Neutrophil (primary cell): ENCODE measurements at regions not wholly inside any gene's neighbourhood (a gene's known extent, or its start where the extent isn't known, plus 50 kb on each side); places are given as distances from the start of the nearest gene placed in this dataset.
"Not testable (repeated sequence)": the region's sequence is repeated elsewhere in the genome, so short reads cannot be mapped to it uniquely, and the experiment has no call there.

Source experiments
- H3K27ac ChIP-seq: fragments of 200-600 bp; sonication (generic); 2 replicates; pipeline ENCODE4 v1.5.1; 2016; ENCODE audit warnings: mild to moderate bottlenecking, moderate library complexity
- H3K27me3 ChIP-seq: fragments of 200-600 bp; sonication (generic); 2 replicates; pipeline ENCODE4 v1.6.0; 2016; ENCODE audit warnings: mild to moderate bottlenecking
- H3K36me3 ChIP-seq: fragments of 200-600 bp; sonication (generic); 2 replicates; pipeline ENCODE4 v1.5.1; 2017
- H3K4me1 ChIP-seq, 2 experiments: fragments of 200-600 bp in 1 of 2; sonication (generic) in 1 of 2; 1 replicate in 1 of 2; 2 replicates in 1 of 2; pipeline versions ENCODE4 v1.5.1 to v1.6.1; 2013 to 2016; ENCODE audit warnings: low read depth in 1 of 2, low read length in 1 of 2, mild to moderate bottlenecking in 1 of 2, moderate library complexity in 1 of 2; ENCODE audit not compliant: control insufficient read depth in 1 of 2, insufficient read depth in 1 of 2
- H3K4me3 ChIP-seq, 2 experiments: fragments of 200-600 bp in 1 of 2; sonication (generic) in 1 of 2; 1 replicate in 1 of 2; 2 replicates in 1 of 2; pipeline ENCODE4 v1.5.1; 2013 to 2016; ENCODE audit warnings: low read depth in 1 of 2, low read length in 1 of 2, mild to moderate bottlenecking in 1 of 2, moderate library complexity in 1 of 2
- H3K9me3 ChIP-seq: fragments of 200-600 bp; sonication (generic); 2 replicates; pipeline ENCODE4 v1.5.1; 2016
- TF ChIP-seq, protein P1 (sequence below): fragments of 200-600 bp; sonication (generic); IDR thresholded peaks from 2 replicates; pipeline ENCODE4 v1.5.1; 2016; ENCODE audit warnings: antibody characterized with exemption

GRCh38 chr15:20340331-20340811, 201.2 kb downstream of the GOLGA6L6 start:
- no peaks in the 10 kb centered on the region for H3K4me1 ChIP-seq

DNA sequence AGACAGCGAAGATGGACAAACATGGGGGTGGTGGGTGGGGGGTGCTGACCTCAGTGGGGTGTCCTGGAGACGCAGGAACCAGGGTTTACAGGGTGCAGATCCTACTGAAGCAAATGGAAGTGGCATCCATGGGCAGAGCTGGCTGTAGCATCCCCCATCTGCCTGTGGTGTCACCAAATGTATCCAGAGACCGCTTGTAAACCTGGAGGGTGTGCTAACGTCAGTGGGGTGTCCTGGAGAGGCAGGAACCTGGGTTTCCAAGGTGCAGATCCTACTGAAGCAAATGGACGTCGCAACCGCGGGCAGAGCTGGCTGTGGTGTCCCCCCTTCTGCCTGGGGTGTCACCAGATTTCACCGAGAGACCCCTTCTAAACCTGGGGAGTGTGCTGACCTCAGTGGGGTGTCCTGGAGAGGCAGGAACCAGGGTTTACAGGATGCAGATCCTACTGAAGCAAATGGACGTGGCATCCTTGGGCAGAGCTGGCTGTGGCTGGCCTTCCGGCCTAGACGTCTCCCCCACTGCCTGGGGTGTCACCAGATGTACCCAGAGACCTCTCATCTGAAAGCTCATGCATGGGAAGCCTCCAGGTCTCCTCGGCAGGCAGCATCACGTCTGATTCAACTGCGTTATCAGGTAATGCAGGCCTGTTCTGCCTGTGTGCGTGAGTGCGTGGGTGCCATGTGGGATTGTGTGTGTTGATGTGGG, 202.4 kb downstream of the GOLGA6L6 start:
- H3K27me3 ChIP-seq, H3K4me3 ChIP-seq, H3K4me1 ChIP-seq, H3K36me3 ChIP-seq, H3K27ac ChIP-seq: not testable (repeated sequence)
- peaks cover 20% of the 10 kb centered on the region for H3K9me3 ChIP-seq

More at GRCh38 chr15:20340331-20340811, 201.2 kb downstream of the GOLGA6L6 start:
- no peaks in the 10 kb centered on the region for H3K27me3 ChIP-seq
- H3K9me3 ChIP-seq = peaks cover 20% of the 10 kb centered on the region
- no peaks in the 10 kb centered on the region for H3K36me3 ChIP-seq
- no peak overlapping the region for H3K27ac ChIP-seq
- no peak overlapping the region for H3K4me3 ChIP-seq
- TF ChIP-seq, protein P1, sequence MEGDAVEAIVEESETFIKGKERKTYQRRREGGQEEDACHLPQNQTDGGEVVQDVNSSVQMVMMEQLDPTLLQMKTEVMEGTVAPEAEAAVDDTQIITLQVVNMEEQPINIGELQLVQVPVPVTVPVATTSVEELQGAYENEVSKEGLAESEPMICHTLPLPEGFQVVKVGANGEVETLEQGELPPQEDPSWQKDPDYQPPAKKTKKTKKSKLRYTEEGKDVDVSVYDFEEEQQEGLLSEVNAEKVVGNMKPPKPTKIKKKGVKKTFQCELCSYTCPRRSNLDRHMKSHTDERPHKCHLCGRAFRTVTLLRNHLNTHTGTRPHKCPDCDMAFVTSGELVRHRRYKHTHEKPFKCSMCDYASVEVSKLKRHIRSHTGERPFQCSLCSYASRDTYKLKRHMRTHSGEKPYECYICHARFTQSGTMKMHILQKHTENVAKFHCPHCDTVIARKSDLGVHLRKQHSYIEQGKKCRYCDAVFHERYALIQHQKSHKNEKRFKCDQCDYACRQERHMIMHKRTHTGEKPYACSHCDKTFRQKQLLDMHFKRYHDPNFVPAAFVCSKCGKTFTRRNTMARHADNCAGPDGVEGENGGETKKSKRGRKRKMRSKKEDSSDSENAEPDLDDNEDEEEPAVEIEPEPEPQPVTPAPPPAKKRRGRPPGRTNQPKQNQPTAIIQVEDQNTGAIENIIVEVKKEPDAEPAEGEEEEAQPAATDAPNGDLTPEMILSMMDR = peak; percentile 3

DNA sequence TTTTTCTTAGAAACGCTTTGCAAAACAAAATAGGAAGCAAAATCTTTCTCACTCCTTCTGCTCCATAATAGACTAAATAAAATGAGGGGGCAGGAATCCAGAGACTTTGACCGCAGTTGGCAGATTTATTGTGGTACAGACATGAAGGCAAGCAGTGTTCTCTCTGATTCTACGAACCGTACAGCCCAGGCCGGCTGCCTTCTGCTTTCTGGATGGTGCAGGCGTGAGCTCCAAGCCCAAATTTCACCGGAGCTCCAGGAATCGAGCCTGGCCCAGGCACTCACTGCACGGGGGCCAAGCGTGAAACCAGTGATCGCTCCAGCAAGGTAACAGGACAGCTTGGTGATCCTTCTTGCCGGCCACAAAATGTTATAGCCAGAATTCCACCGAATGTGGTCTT, 202.9 kb downstream of the GOLGA6L6 start:
- H3K4me3 ChIP-seq, H3K27me3 ChIP-seq, H3K36me3 ChIP-seq, H3K4me1 ChIP-seq, H3K27ac ChIP-seq: not testable (repeated sequence)
- H3K9me3 ChIP-seq = peaks cover 20% of the 10 kb centered on the region

DNA sequence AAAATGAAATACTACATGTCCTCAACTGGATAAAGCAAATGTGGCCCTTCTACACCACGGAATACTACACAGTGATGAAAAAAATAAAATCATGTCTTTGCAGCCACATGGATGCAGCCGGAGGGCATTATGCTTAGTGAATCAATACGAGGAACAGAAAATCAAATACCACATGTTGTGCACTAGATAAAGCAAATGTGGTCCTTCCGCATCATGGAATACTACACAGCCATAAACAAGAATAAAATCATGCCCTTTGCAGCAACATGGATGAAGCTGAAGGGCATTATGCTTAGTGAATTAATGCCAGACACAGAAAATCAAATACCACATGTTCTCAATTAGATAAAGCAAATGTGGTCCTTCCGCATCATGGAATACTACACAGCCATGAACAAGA, 204.4 kb downstream of the GOLGA6L6 start:
- not testable (repeated sequence) for H3K36me3 ChIP-seq, H3K4me1 ChIP-seq, H3K4me3 ChIP-seq, H3K27me3 ChIP-seq, H3K27ac ChIP-seq
- peaks cover 20% of the 10 kb centered on the region for H3K9me3 ChIP-seq

DNA sequence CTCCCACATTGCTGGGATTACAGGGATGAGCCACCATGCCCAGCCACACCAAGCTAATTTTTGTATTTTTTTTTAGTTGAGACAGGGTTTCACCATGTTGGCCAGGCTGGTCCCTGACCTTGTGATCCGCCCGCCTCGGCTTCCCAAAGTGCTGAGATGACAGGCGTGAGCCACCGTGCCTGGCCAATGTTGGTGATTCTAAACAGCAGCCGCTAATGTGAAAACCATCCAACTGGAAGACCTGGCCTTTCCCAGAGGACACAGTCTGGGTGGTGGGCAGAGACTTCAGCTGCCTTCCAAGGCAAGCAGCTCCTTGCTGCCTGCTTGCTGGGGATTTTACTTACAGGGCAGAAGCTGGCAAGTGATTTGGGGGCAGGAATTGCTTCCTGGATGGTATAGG, 207.1 kb downstream of the GOLGA6L6 start:
- H3K27me3 ChIP-seq, H3K36me3 ChIP-seq, H3K9me3 ChIP-seq, H3K4me1 ChIP-seq, H3K27ac ChIP-seq, H3K4me3 ChIP-seq: not testable (repeated sequence)

DNA sequence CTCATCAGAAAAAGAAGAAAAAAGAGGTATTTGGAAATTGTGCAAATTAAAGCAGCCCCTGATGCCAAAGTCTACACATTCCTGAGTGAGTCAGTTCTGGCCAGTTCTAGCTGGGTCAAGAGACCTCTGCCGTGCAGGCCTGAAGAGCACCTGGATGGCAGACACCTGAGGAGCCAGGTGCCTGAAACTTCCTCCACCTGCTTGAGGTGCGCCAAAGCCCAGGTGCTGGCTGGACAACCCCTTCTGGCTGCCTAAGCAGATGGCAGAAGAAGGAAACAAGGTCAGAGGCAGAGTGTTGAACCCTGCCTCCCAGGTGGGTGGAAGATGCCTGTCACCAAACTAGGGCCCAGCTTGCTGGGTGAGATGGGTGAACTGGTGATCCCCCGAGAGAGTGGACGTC, 215.8 kb downstream of the GOLGA6L6 start:
- H3K27ac ChIP-seq, H3K9me3 ChIP-seq, H3K27me3 ChIP-seq, H3K4me1 ChIP-seq, H3K36me3 ChIP-seq, H3K4me3 ChIP-seq: not testable (repeated sequence)

DNA sequence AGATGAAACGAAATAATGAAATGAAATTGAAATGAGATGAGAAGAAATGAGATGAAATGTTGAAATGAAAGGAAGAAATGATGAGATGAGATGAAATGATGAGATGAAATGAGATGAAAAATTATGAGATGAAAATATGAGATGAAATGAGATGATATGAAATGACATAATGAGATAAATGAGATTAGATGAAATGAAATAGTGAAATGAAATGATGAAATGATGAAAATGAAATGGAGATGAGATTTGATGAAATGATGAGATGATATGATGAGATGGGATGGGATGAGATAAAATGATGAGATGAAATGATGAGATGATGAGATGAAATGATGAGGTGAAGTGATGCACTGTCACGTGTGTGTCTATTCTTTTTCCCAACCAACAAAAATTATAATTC, 224.5 kb downstream of the GOLGA6L6 start:
- not testable (repeated sequence) for H3K27me3 ChIP-seq, H3K36me3 ChIP-seq, H3K9me3 ChIP-seq, H3K4me3 ChIP-seq, H3K4me1 ChIP-seq, H3K27ac ChIP-seq

DNA sequence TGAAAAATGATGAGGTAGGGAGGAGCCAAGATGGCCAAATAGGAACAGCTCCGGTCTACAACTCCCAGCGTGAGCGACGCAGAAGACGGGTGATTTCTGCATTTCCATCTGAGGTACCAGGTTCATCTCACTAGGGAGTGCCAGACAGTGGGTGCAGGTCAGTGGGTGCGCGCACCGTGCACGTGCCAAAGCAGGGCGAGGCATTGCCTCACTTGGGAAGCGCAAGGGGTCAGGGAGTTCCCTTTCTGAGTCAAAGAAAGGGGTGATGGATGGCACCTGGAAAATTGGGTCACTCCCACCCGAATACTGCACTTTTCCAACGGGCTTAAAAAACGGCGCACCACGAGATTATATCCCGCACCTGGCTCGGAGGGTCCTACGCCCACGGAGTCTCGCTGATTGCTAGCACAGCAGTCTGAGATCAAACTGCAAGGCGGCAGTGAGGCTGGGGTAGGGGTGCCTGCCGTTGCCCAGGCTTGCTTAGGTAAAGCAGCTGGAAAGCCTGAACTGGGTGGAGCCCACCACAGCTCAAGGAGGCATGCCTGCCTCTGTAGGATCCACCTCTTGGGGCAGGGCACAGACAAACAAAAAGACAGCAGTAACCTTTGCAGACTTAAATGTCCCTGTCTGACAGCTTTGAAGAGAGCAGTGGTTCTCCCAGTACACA, 230.5 kb downstream of the GOLGA6L6 start:
- H3K9me3 ChIP-seq, H3K36me3 ChIP-seq: not testable (repeated sequence)

GRCh38 chr15:20310603-20311002, 231.0 kb downstream of the GOLGA6L6 start:
- no peaks in the 10 kb centered on the region for H3K4me1 ChIP-seq
- no peaks in the 10 kb centered on the region for H3K36me3 ChIP-seq
- TF ChIP-seq, protein P1 = no peak
- H3K9me3 ChIP-seq = no peaks in the 10 kb centered on the region
- no peak overlapping the region for H3K4me3 ChIP-seq
- no peaks in the 10 kb centered on the region for H3K27me3 ChIP-seq
- no peak overlapping the region for H3K27ac ChIP-seq

More for the DNA sequence above, 230.5 kb downstream of the GOLGA6L6 start:
- not testable (repeated sequence) for H3K27me3 ChIP-seq, H3K27ac ChIP-seq, H3K4me1 ChIP-seq, H3K4me3 ChIP-seq

GRCh38 chr15:20309966-20310365, 231.6 kb downstream of the GOLGA6L6 start:
- H3K27me3 ChIP-seq, H3K9me3 ChIP-seq, H3K4me3 ChIP-seq, H3K27ac ChIP-seq, H3K36me3 ChIP-seq, H3K4me1 ChIP-seq: not testable (repeated sequence)

GRCh38 chr15:20309395-20309794, 232.2 kb downstream of the GOLGA6L6 start:
- H3K4me3 ChIP-seq, H3K4me1 ChIP-seq, H3K9me3 ChIP-seq, H3K27ac ChIP-seq, H3K36me3 ChIP-seq, H3K27me3 ChIP-seq: not testable (repeated sequence)
